Astrocyte of the spinal cord (primary cell): ENCODE measurements at regions not wholly inside any gene's neighbourhood (a gene's known extent, or its start where the extent isn't known, plus 50 kb on each side); places are given as distances from the start of the nearest gene placed in this dataset.

Source experiments
- DNase-seq: peaks from one replicate; pipeline ENCODE4 v3.0.0; 2011; ENCODE audit warnings: low read depth, low spot score
- H3K4me3 ChIP-seq: 2 replicates; pipeline ENCODE4 v1.5.1; 2011; ENCODE audit warnings: low read depth, mild to moderate bottlenecking, low read length, moderate library complexity
- CTCF ChIP-seq: IDR thresholded peaks from 2 replicates; pipeline ENCODE4 v1.5.1; 2012; ENCODE audit warnings: low read depth, mild to moderate bottlenecking, low read length, inconsistent platforms
- in situ Hi-C: cut with HindIII; loops from 2 replicates; pipeline ENCODE4 v1.10.0; 2017; ENCODE audit warnings: low sequenced_read_pairs

GRCh38 chr13:61136093-61136492 is 279.6 kb downstream of the PCDH20 start:
- in situ Hi-C loops = no loop called here
- TF ChIP-seq CTCF = no peak
- H3K4me3 ChIP-seq = no peak overlapping the region
- no peak for DNase-seq

- in situ Hi-C loops = no loop called here
- no peak overlapping the region for H3K4me3 ChIP-seq
- no peak for TF ChIP-seq CTCF
- DNase-seq = no peak
Observed at GRCh38 chr13:61135583-61135982, 280.1 kb downstream of the PCDH20 start.

GRCh38 chr13:61128850-61129645 is 286.6 kb downstream of the PCDH20 start:
- no peak for TF ChIP-seq CTCF
- in situ Hi-C loops = no loop called here
- H3K4me3 ChIP-seq = no peak overlapping the region
- peak; percentile 38 for DNase-seq

GRCh38 chr13:61123538-61124289 is 291.9 kb downstream of the PCDH20 start:
- no peak for TF ChIP-seq CTCF
- H3K4me3 ChIP-seq = no peak overlapping the region
- in situ Hi-C loops = no loop called here
- no peak for DNase-seq

GRCh38 chr13:61113140-61113658 is 302.4 kb downstream of the PCDH20 start:
- no peak for TF ChIP-seq CTCF
- DNase-seq = no peak
- in situ Hi-C loops = no loop called here
- no peak overlapping the region for H3K4me3 ChIP-seq

GRCh38 chr13:61111529-61111928 is 304.1 kb downstream of the PCDH20 start:
- H3K4me3 ChIP-seq = no peak overlapping the region
- no peak for DNase-seq
- in situ Hi-C loops = no loop called here
- no peak for TF ChIP-seq CTCF
